GM23338 (cell line): ENCODE measurements at regions not wholly inside any gene's neighbourhood (a gene's known extent, or its start where the extent isn't known, plus 50 kb on each side); places are given as distances from the start of the nearest gene placed in this dataset.
"Not testable (repeated sequence)": the region's sequence is repeated elsewhere in the genome, so short reads cannot be mapped to it uniquely, and the experiment has no call there.

Experiments
- ATAC-seq: fragments of 200-7000 bp; cut with Tn5 transposase; 3 replicates; pipeline ENCODE4 v1.9.1; 2020
- DNase-seq: peaks from one replicate; pipeline ENCODE4 v3.0.0-alpha.2; 2015; ENCODE audit warnings: low spot score
- H2AFZ ChIP-seq: fragments of 200-600 bp; sonication (generic); 2 replicates; pipeline ENCODE4 v1.8.0; 2016; ENCODE audit warnings: antibody characterized with exemption, mild to moderate bottlenecking, moderate library complexity
- H3F3A ChIP-seq: fragments of 200-600 bp; sonication (generic); replicated peaks from 2 replicates; pipeline ENCODE4 v1.8.0; 2017; ENCODE audit warnings: antibody characterized with exemption, mixed run types, low read depth
- H3K27ac ChIP-seq: fragments of 200-600 bp; sonication (generic); 2 replicates; pipeline ENCODE4 v1.6.1; 2016; ENCODE audit warnings: low read depth
- H3K27me3 ChIP-seq: fragments of 200-600 bp; sonication (generic); 2 replicates; pipeline ENCODE4 v1.8.0; 2016; ENCODE audit warnings: mild to moderate bottlenecking, mixed run types, moderate library complexity; ENCODE audit not compliant: insufficient read depth
- H3K36me3 ChIP-seq: fragments of 200-600 bp; sonication (generic); 2 replicates; pipeline ENCODE4 v1.8.0; 2016; ENCODE audit warnings: mild to moderate bottlenecking; ENCODE audit not compliant: insufficient read depth
- H3K4me1 ChIP-seq: fragments of 200-600 bp; sonication (generic); 2 replicates; pipeline ENCODE4 v1.8.0; 2016; ENCODE audit warnings: mild to moderate bottlenecking, moderate library complexity; ENCODE audit not compliant: insufficient read depth
- H3K4me2 ChIP-seq: fragments of 200-600 bp; sonication (generic); 2 replicates; pipeline ENCODE4 v1.7.1; 2017; ENCODE audit warnings: mixed run types
- H3K4me3 ChIP-seq: fragments of 200-600 bp; sonication (generic); 2 replicates; pipeline ENCODE4 v1.6.1; 2016; ENCODE audit warnings: mixed run types
- H3K79me2 ChIP-seq: fragments of 200-600 bp; sonication (generic); replicated peaks from 2 replicates; pipeline ENCODE4 v1.8.0; 2017; ENCODE audit warnings: mild to moderate bottlenecking; ENCODE audit not compliant: insufficient read depth
- H3K9me2 ChIP-seq: fragments of 200-600 bp; sonication (generic); 2 replicates; pipeline ENCODE4 v1.8.0; 2017; ENCODE audit not compliant: insufficient read depth
- H4K20me1 ChIP-seq: fragments of 200-600 bp; sonication (generic); replicated peaks from 2 replicates; pipeline ENCODE4 v1.8.0; 2017; ENCODE audit warnings: mild to moderate bottlenecking; ENCODE audit not compliant: insufficient read depth
- H3K27ac Mint-ChIP-seq: 2 replicates; pipeline ENCODE4 v1.8.0; 2020; ENCODE audit warnings: inconsistent platforms, mild to moderate bottlenecking, moderate library complexity, mixed read lengths
- H3K27me3 Mint-ChIP-seq: 3 replicates; pipeline ENCODE4 v1.8.0; 2022; ENCODE audit warnings: low read depth, mild to moderate bottlenecking, moderate library complexity, mixed read lengths, inconsistent platforms; ENCODE audit not compliant: insufficient read depth, poor library complexity
- H3K36me3 Mint-ChIP-seq: 3 replicates; pipeline ENCODE4 v1.8.0; 2021; ENCODE audit warnings: low read depth, mild to moderate bottlenecking, inconsistent platforms, moderate library complexity, mixed read lengths
- H3K4me1 Mint-ChIP-seq: 3 replicates; pipeline ENCODE4 v1.8.0; 2020; ENCODE audit warnings: mild to moderate bottlenecking, inconsistent platforms, mixed read lengths
- H3K4me3 Mint-ChIP-seq: 3 replicates; pipeline ENCODE4 v1.8.0; 2021; ENCODE audit warnings: moderate library complexity, mild to moderate bottlenecking, inconsistent platforms, mixed read lengths
- H3K9me3 Mint-ChIP-seq: 3 replicates; pipeline ENCODE4 v1.8.0; 2020; ENCODE audit warnings: moderate library complexity, mild to moderate bottlenecking, inconsistent platforms, mixed read lengths
- CREB1 ChIP-seq: fragments of 250-450 bp; sonication (Bioruptor Pico); IDR thresholded peaks from 2 replicates; pipeline ENCODE4 v1.5.0; 2020; ENCODE audit warnings: low read depth, mild to moderate bottlenecking, moderate library complexity
- EZH2 ChIP-seq: fragments of 200-600 bp; sonication (generic); IDR thresholded peaks from one replicate; pipeline ENCODE4 v1.8.0; 2017; ENCODE audit warnings: antibody characterized with exemption, mild to moderate bottlenecking, low read depth; ENCODE audit not compliant: unreplicated experiment
- EZH2phosphoT487 ChIP-seq: fragments of 200-600 bp; sonication (generic); IDR thresholded peaks from one replicate; pipeline ENCODE4 v1.8.1; 2018; ENCODE audit warnings: antibody characterized with exemption; ENCODE audit not compliant: unreplicated experiment
- JUNB ChIP-seq: IDR thresholded peaks from one replicate; pipeline ENCODE4 v1.6.1; 2016; ENCODE audit warnings: antibody characterized with exemption; ENCODE audit not compliant: unreplicated experiment
- NANOG ChIP-seq: IDR thresholded peaks from 2 replicates; pipeline ENCODE4 v1.6.1; 2016; ENCODE audit warnings: antibody characterized with exemption, borderline replicate concordance
- STAT1 ChIP-seq: IDR thresholded peaks from one replicate; pipeline ENCODE4 v1.6.1; 2016; ENCODE audit warnings: antibody characterized with exemption; ENCODE audit not compliant: unreplicated experiment
- ZNF114 ChIP-seq: fragments of 250-450 bp; sonication (Bioruptor Pico); IDR thresholded peaks from 2 replicates; pipeline ENCODE4 v1.5.0; 2020; ENCODE audit warnings: mild to moderate bottlenecking, moderate library complexity
- ZNF331 ChIP-seq: fragments of 250-450 bp; sonication (Bioruptor Pico); IDR thresholded peaks from 2 replicates; pipeline ENCODE4 v1.5.0; 2020; ENCODE audit warnings: low read depth, mild to moderate bottlenecking, moderate library complexity
- TF ChIP-seq, protein P1 (sequence below): fragments of 250-450 bp; sonication (Bioruptor Pico); IDR thresholded peaks from 2 replicates; pipeline ENCODE4 v1.5.0; 2020; ENCODE audit warnings: mild to moderate bottlenecking, moderate library complexity
- TF ChIP-seq, protein P2 (sequence below): IDR thresholded peaks from 2 replicates; pipeline ENCODE4 v1.6.1; 2016; ENCODE audit warnings: antibody characterized with exemption
- TF ChIP-seq, protein P3 (sequence below): IDR thresholded peaks from one replicate; pipeline ENCODE4 v1.6.1; 2018; ENCODE audit warnings: antibody characterized with exemption; ENCODE audit not compliant: unreplicated experiment

- H3K27ac Mint-ChIP-seq = not testable (repeated sequence)
- H3K9me3 Mint-ChIP-seq = peaks cover 83% of the 10 kb centered on the region
Observed at GRCh38 chr6:85838351-85839119, 195.8 kb upstream of the SYNCRIP start.

DNA sequence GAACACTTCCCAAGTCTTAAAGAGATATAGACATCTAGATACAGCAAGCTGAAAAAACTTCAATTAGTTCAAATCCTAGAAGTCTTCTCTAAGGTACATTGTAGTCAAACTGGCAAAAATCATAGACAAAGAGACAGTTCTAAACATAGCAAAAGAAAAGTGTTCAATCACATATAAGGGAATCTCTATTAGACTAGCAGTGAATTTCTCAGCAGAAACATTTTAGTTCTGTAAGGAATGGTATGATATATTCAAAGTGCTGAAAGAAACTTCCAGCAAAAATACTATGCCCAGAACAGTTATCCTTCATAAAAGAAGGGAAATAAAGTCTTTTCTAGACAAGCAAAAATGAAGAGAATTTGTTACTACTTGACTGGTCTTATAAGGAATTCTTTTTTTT, 186.3 kb upstream of the SYNCRIP start:
- no peak overlapping the region for H3K27ac ChIP-seq
- Mint-ChIP-seq H3K27ac (no peak overlapping the region), H3K36me3 (peaks cover 9% of the 10 kb centered on the region; the same call in 1 of the 3 replicates), H3K4me3 (no peak overlapping the region), H3K4me1 (no peaks in the 10 kb centered on the region), H3K9me3 (peaks cover 61% of the 10 kb centered on the region), H3K27me3 (no peaks in the 10 kb centered on the region)
- H3K4me1 ChIP-seq = no peaks in the 10 kb centered on the region
- no peaks in the 10 kb centered on the region for H3F3A ChIP-seq
- H3K27me3 ChIP-seq = no peaks in the 10 kb centered on the region
- H4K20me1 ChIP-seq = no peaks in the 10 kb centered on the region
- ATAC-seq (no peak), DNase-seq (no peak)
- no peaks in the 10 kb centered on the region for H3K36me3 ChIP-seq
- H3K79me2 ChIP-seq = no peaks in the 10 kb centered on the region
- peaks cover 4% of the 10 kb centered on the region; the same call in 1 of the 2 replicates for H3K9me2 ChIP-seq
- H3K4me3 ChIP-seq = no peak overlapping the region
- H3K4me2 ChIP-seq = no peak overlapping the region
- no peak overlapping the region for H2AFZ ChIP-seq
- TF ChIP-seq, protein P1, sequence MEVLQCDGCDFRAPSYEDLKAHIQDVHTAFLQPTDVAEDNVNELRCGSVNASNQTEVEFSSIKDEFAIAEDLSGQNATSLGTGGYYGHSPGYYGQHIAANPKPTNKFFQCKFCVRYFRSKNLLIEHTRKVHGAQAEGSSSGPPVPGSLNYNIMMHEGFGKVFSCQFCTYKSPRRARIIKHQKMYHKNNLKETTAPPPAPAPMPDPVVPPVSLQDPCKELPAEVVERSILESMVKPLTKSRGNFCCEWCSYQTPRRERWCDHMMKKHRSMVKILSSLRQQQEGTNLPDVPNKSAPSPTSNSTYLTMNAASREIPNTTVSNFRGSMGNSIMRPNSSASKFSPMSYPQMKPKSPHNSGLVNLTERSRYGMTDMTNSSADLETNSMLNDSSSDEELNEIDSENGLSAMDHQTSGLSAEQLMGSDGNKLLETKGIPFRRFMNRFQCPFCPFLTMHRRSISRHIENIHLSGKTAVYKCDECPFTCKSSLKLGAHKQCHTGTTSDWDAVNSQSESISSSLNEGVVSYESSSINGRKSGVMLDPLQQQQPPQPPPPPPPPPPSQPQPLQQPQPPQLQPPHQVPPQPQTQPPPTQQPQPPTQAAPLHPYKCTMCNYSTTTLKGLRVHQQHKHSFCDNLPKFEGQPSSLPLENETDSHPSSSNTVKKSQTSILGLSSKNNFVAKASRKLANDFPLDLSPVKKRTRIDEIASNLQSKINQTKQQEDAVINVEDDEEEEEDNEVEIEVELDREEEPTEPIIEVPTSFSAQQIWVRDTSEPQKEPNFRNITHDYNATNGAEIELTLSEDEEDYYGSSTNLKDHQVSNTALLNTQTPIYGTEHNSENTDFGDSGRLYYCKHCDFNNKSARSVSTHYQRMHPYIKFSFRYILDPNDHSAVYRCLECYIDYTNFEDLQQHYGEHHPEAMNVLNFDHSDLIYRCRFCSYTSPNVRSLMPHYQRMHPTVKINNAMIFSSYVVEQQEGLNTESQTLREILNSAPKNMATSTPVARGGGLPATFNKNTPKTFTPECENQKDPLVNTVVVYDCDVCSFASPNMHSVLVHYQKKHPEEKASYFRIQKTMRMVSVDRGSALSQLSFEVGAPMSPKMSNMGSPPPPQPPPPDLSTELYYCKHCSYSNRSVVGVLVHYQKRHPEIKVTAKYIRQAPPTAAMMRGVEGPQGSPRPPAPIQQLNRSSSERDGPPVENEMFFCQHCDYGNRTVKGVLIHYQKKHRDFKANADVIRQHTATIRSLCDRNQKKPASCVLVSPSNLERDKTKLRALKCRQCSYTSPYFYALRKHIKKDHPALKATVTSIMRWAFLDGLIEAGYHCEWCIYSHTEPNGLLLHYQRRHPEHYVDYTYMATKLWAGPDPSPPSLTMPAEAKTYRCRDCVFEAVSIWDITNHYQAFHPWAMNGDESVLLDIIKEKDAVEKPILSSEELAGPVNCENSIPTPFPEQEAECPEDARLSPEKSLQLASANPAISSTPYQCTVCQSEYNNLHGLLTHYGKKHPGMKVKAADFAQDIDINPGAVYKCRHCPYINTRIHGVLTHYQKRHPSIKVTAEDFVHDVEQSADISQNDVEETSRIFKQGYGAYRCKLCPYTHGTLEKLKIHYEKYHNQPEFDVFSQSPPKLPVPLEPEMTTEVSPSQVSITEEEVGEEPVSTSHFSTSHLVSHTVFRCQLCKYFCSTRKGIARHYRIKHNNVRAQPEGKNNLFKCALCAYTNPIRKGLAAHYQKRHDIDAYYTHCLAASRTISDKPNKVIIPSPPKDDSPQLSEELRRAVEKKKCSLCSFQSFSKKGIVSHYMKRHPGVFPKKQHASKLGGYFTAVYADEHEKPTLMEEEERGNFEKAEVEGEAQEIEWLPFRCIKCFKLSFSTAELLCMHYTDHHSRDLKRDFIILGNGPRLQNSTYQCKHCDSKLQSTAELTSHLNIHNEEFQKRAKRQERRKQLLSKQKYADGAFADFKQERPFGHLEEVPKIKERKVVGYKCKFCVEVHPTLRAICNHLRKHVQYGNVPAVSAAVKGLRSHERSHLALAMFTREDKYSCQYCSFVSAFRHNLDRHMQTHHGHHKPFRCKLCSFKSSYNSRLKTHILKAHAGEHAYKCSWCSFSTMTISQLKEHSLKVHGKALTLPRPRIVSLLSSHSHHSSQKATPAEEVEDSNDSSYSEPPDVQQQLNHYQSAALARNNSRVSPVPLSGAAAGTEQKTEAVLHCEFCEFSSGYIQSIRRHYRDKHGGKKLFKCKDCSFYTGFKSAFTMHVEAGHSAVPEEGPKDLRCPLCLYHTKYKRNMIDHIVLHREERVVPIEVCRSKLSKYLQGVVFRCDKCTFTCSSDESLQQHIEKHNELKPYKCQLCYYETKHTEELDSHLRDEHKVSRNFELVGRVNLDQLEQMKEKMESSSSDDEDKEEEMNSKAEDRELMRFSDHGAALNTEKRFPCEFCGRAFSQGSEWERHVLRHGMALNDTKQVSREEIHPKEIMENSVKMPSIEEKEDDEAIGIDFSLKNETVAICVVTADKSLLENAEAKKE (CRISPR knock-in tag) = no peak
- no peak for TF ChIP-seq JUNB
- TF ChIP-seq STAT1 = no peak
- TF ChIP-seq NANOG = no peak
- TF ChIP-seq CREB1 (CRISPR knock-in tag) = no peak
- TF ChIP-seq, protein P2, sequence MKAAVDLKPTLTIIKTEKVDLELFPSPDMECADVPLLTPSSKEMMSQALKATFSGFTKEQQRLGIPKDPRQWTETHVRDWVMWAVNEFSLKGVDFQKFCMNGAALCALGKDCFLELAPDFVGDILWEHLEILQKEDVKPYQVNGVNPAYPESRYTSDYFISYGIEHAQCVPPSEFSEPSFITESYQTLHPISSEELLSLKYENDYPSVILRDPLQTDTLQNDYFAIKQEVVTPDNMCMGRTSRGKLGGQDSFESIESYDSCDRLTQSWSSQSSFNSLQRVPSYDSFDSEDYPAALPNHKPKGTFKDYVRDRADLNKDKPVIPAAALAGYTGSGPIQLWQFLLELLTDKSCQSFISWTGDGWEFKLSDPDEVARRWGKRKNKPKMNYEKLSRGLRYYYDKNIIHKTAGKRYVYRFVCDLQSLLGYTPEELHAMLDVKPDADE = no peak
- TF ChIP-seq, protein P3, sequence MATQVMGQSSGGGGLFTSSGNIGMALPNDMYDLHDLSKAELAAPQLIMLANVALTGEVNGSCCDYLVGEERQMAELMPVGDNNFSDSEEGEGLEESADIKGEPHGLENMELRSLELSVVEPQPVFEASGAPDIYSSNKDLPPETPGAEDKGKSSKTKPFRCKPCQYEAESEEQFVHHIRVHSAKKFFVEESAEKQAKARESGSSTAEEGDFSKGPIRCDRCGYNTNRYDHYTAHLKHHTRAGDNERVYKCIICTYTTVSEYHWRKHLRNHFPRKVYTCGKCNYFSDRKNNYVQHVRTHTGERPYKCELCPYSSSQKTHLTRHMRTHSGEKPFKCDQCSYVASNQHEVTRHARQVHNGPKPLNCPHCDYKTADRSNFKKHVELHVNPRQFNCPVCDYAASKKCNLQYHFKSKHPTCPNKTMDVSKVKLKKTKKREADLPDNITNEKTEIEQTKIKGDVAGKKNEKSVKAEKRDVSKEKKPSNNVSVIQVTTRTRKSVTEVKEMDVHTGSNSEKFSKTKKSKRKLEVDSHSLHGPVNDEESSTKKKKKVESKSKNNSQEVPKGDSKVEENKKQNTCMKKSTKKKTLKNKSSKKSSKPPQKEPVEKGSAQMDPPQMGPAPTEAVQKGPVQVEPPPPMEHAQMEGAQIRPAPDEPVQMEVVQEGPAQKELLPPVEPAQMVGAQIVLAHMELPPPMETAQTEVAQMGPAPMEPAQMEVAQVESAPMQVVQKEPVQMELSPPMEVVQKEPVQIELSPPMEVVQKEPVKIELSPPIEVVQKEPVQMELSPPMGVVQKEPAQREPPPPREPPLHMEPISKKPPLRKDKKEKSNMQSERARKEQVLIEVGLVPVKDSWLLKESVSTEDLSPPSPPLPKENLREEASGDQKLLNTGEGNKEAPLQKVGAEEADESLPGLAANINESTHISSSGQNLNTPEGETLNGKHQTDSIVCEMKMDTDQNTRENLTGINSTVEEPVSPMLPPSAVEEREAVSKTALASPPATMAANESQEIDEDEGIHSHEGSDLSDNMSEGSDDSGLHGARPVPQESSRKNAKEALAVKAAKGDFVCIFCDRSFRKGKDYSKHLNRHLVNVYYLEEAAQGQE = no peak
- no peak for TF ChIP-seq EZH2phosphoT487
- TF ChIP-seq EZH2 = no peak
- no peak for TF ChIP-seq ZNF114 (CRISPR knock-in tag)
- TF ChIP-seq ZNF331 = no peak

More at GRCh38 chr6:85838351-85839119, 195.8 kb upstream of the SYNCRIP start:
- not testable (repeated sequence) for H3K4me1 Mint-ChIP-seq, DNase-seq, H3K4me3 Mint-ChIP-seq, H3K4me3 ChIP-seq, H3K36me3 ChIP-seq, H3K27me3 Mint-ChIP-seq, H3K9me2 ChIP-seq, H2AFZ ChIP-seq, H4K20me1 ChIP-seq, ATAC-seq, H3K27ac ChIP-seq, H3K4me2 ChIP-seq, H3K4me1 ChIP-seq, H3F3A ChIP-seq, H3K27me3 ChIP-seq, H3K79me2 ChIP-seq
- peaks cover 45% of the 10 kb centered on the region for H3K36me3 Mint-ChIP-seq
